GM12875 (cell line): ENCODE measurements at regions not wholly inside any gene's neighbourhood (a gene's known extent, or its start where the extent isn't known, plus 50 kb on each side); places are given as distances from the start of the nearest gene placed in this dataset.

Source experiments
- H3K4me3 ChIP-seq: one replicate; pipeline ENCODE4 v1.5.1; 2011; ENCODE audit warnings: low read depth, low read length, control low read depth
- TF ChIP-seq, protein P1 (sequence below): IDR thresholded peaks from 2 replicates; pipeline ENCODE4 v1.5.1; 2011; ENCODE audit warnings: low read depth, mild to moderate bottlenecking, control low read depth, inconsistent platforms, low read length, moderate library complexity, borderline replicate concordance; ENCODE audit not compliant: insufficient read depth

DNA sequence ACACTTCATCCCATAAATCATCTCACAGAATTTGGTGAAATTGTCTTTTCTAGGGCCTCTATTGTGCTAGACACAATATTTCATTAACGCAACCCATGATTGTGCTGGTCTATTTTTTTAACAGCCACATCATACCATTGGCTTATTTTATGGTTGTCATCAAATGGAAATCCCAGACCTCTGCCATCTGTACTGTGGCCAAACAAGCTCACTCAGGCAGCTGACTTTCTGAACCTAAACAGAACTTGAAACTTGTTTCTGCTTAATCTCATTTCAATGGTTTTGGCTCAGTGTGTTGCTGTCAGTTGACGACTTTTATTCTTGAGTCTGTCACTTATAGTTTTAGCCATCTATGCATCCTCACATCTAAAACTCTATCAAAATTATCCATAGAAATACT, 111.8 kb downstream of the HAO1 start:
- TF ChIP-seq, protein P1, sequence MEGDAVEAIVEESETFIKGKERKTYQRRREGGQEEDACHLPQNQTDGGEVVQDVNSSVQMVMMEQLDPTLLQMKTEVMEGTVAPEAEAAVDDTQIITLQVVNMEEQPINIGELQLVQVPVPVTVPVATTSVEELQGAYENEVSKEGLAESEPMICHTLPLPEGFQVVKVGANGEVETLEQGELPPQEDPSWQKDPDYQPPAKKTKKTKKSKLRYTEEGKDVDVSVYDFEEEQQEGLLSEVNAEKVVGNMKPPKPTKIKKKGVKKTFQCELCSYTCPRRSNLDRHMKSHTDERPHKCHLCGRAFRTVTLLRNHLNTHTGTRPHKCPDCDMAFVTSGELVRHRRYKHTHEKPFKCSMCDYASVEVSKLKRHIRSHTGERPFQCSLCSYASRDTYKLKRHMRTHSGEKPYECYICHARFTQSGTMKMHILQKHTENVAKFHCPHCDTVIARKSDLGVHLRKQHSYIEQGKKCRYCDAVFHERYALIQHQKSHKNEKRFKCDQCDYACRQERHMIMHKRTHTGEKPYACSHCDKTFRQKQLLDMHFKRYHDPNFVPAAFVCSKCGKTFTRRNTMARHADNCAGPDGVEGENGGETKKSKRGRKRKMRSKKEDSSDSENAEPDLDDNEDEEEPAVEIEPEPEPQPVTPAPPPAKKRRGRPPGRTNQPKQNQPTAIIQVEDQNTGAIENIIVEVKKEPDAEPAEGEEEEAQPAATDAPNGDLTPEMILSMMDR, result no peak
- H3K4me3 ChIP-seq, result no peak overlapping the region

- TF ChIP-seq, protein P1, result no peak
- H3K4me3 ChIP-seq, result no peak overlapping the region
Observed at GRCh38 chr20:7829031-7829430, 111.2 kb downstream of the HAO1 start.

GRCh38 chr20:7829776-7830175, 110.5 kb downstream of the HAO1 start:
- no peak overlapping the region for H3K4me3 ChIP-seq
- TF ChIP-seq, protein P1, result no peak
